ENCODE measurements at regions not wholly inside any gene's neighbourhood (a gene's known extent, or its start where the extent isn't known, plus 50 kb on each side); places are given as distances from the start of the nearest gene placed in this dataset.

GRCh38 chr20:41717483-41717882, 99.3 kb upstream of the CHD6 start:
- Histone ChIP-seq H3K4me2 (ENCODE audit: unreplicated experiment) (no peak overlapping the region), H3K9ac (no peak overlapping the region), H3K4me1 (ENCODE audit: insufficient read depth) (no peaks in the 10 kb centered on the region), H3K4me3 (no peak overlapping the region), H3K9me3 (ENCODE audit: low read depth) (no peaks in the 10 kb centered on the region), H4K20me1 (ENCODE audit: insufficient read depth) (no peaks in the 10 kb centered on the region), H3K9me2 (ENCODE audit: insufficient read depth) (no peaks in the 10 kb centered on the region), H3K27ac (no peak overlapping the region), H3K79me2 (ENCODE audit: insufficient read depth) (no peaks in the 10 kb centered on the region), H3K27me3 (replicated peaks; ENCODE audit: insufficient read depth) (no peaks in the 10 kb centered on the region), H3F3A (ENCODE audit: insufficient read depth) (no peaks in the 10 kb centered on the region; the same call in 1 of the 2 replicates), H3K36me3 (ENCODE audit: low read depth) (no peaks in the 10 kb centered on the region), H2AFZ (no peak overlapping the region)
- DNase-seq: peak; percentile 59
- no peak for TF ChIP-seq EZH2 (IDR thresholded peaks at IDR 0.05; ENCODE audit: insufficient read depth, poor library complexity, severe bottlenecking)
- TF ChIP-seq EZH2phosphoT487 (IDR thresholded peaks at IDR 0.05; ENCODE audit: insufficient read depth, low read depth): no peak
- 3 to 5% methylated on average over 3 of the region's 3 CpGs for WGBS, 2 experiments (ENCODE audit: low coverage in 1 of 2, low lambda C conversion rate in 2 of 2, missing lambda C conversion rate in 2 of 2)
- in situ Hi-C loops (cut with MboI): no loop called here

GRCh38 chr20:41716911-41717310, 98.7 kb upstream of the CHD6 start:
- no peaks in the 10 kb centered on the region for H3K36me3 ChIP-seq (ENCODE audit: low read depth)
- H3K27me3 ChIP-seq (replicated peaks; ENCODE audit: insufficient read depth): no peaks in the 10 kb centered on the region
- H3K9ac ChIP-seq: no peak overlapping the region
- no peaks in the 10 kb centered on the region for H3K79me2 ChIP-seq (ENCODE audit: insufficient read depth)
- H3K9me3 ChIP-seq (ENCODE audit: low read depth): no peaks in the 10 kb centered on the region
- no peak overlapping the region for H3K4me2 ChIP-seq (ENCODE audit: unreplicated experiment)
- in situ Hi-C loops (cut with MboI): no loop called here
- no peak overlapping the region for H2AFZ ChIP-seq
- H3K9me2 ChIP-seq (ENCODE audit: insufficient read depth): no peaks in the 10 kb centered on the region
- no peaks in the 10 kb centered on the region; the same call in 1 of the 2 replicates for H3F3A ChIP-seq (ENCODE audit: insufficient read depth)
- no peaks in the 10 kb centered on the region for H3K4me1 ChIP-seq (ENCODE audit: insufficient read depth)
- no peak overlapping the region for H3K27ac ChIP-seq
- TF ChIP-seq EZH2 (IDR thresholded peaks at IDR 0.05; ENCODE audit: insufficient read depth, poor library complexity, severe bottlenecking): no peak
- TF ChIP-seq EZH2phosphoT487 (IDR thresholded peaks at IDR 0.05; ENCODE audit: insufficient read depth, low read depth): no peak
- H3K4me3 ChIP-seq: no peak overlapping the region
- no peak for DNase-seq
- H4K20me1 ChIP-seq (ENCODE audit: insufficient read depth): no peaks in the 10 kb centered on the region

GRCh38 chr20:41716436-41716835, 98.3 kb upstream of the CHD6 start:
- H3K27ac ChIP-seq: no peak overlapping the region
- H3K9me2 ChIP-seq (ENCODE audit: insufficient read depth): no peaks in the 10 kb centered on the region
- H2AFZ ChIP-seq: no peak overlapping the region
- no peaks in the 10 kb centered on the region for H3K79me2 ChIP-seq (ENCODE audit: insufficient read depth)
- no peaks in the 10 kb centered on the region; the same call in 1 of the 2 replicates for H3F3A ChIP-seq (ENCODE audit: insufficient read depth)
- no peaks in the 10 kb centered on the region for H3K36me3 ChIP-seq (ENCODE audit: low read depth)
- peak; percentile 47 for DNase-seq
- H3K27me3 ChIP-seq (replicated peaks; ENCODE audit: insufficient read depth): no peaks in the 10 kb centered on the region
- H3K4me1 ChIP-seq (ENCODE audit: insufficient read depth): no peaks in the 10 kb centered on the region
- no peaks in the 10 kb centered on the region for H3K9me3 ChIP-seq (ENCODE audit: low read depth)
- H3K9ac ChIP-seq: no peak overlapping the region
- no peak overlapping the region for H3K4me3 ChIP-seq
- TF ChIP-seq EZH2 (IDR thresholded peaks at IDR 0.05; ENCODE audit: insufficient read depth, poor library complexity, severe bottlenecking) (no peak), EZH2phosphoT487 (IDR thresholded peaks at IDR 0.05; ENCODE audit: insufficient read depth, low read depth) (no peak)
- H3K4me2 ChIP-seq (ENCODE audit: unreplicated experiment): no peak overlapping the region
- in situ Hi-C loops (cut with MboI): no loop called here
- WGBS, 2 experiments (ENCODE audit: low coverage in 1 of 2, low lambda C conversion rate in 2 of 2, missing lambda C conversion rate in 2 of 2): 10 to 22% methylated on average over 3 of the region's 3 CpGs
- H4K20me1 ChIP-seq (ENCODE audit: insufficient read depth): no peaks in the 10 kb centered on the region

- no peak overlapping the region for H3K4me3 ChIP-seq
- no peak overlapping the region for H3K4me2 ChIP-seq (ENCODE audit: unreplicated experiment)
- no peaks in the 10 kb centered on the region for H3K27me3 ChIP-seq (replicated peaks; ENCODE audit: insufficient read depth)
- H3K9me3 ChIP-seq (ENCODE audit: low read depth): no peaks in the 10 kb centered on the region
- H3F3A ChIP-seq (ENCODE audit: insufficient read depth): no peaks in the 10 kb centered on the region; the same call in 1 of the 2 replicates
- H3K9me2 ChIP-seq (ENCODE audit: insufficient read depth): no peaks in the 10 kb centered on the region
- no peaks in the 10 kb centered on the region for H3K79me2 ChIP-seq (ENCODE audit: insufficient read depth)
- no peak overlapping the region for H3K9ac ChIP-seq
- H3K4me1 ChIP-seq (ENCODE audit: insufficient read depth): no peaks in the 10 kb centered on the region
- no peak overlapping the region for H2AFZ ChIP-seq
- WGBS, 2 experiments (ENCODE audit: low coverage in 1 of 2, low lambda C conversion rate in 2 of 2, missing lambda C conversion rate in 2 of 2): 0 to 10% methylated on average over 1 of the region's 1 CpG
- TF ChIP-seq EZH2 (IDR thresholded peaks at IDR 0.05; ENCODE audit: insufficient read depth, poor library complexity, severe bottlenecking) (no peak), EZH2phosphoT487 (IDR thresholded peaks at IDR 0.05; ENCODE audit: insufficient read depth, low read depth) (no peak)
- no peaks in the 10 kb centered on the region for H4K20me1 ChIP-seq (ENCODE audit: insufficient read depth)
- DNase-seq: no peak
- H3K36me3 ChIP-seq (ENCODE audit: low read depth): no peaks in the 10 kb centered on the region
- no peak overlapping the region for H3K27ac ChIP-seq
- in situ Hi-C loops (cut with MboI): no loop called here
These were observed 97.3 kb upstream of the CHD6 start for GRCh38 chr20:41715526-41715925.

GRCh38 chr20:41714030-41714429, 95.9 kb upstream of the CHD6 start:
- Histone ChIP-seq H3K27me3 (replicated peaks; ENCODE audit: insufficient read depth) (no peaks in the 10 kb centered on the region), H3K9me2 (ENCODE audit: insufficient read depth) (no peaks in the 10 kb centered on the region), H3K79me2 (ENCODE audit: insufficient read depth) (no peaks in the 10 kb centered on the region), H3K27ac (no peak overlapping the region), H4K20me1 (ENCODE audit: insufficient read depth) (no peaks in the 10 kb centered on the region), H3K4me3 (no peak overlapping the region), H3F3A (ENCODE audit: insufficient read depth) (no peaks in the 10 kb centered on the region; the same call in 1 of the 2 replicates), H3K9ac (no peak overlapping the region), H3K36me3 (ENCODE audit: low read depth) (no peaks in the 10 kb centered on the region), H3K4me2 (ENCODE audit: unreplicated experiment) (no peak overlapping the region), H3K4me1 (ENCODE audit: insufficient read depth) (no peaks in the 10 kb centered on the region), H2AFZ (no peak overlapping the region), H3K9me3 (ENCODE audit: low read depth) (no peaks in the 10 kb centered on the region)
- in situ Hi-C loops (cut with MboI): no loop called here
- TF ChIP-seq EZH2phosphoT487 (IDR thresholded peaks at IDR 0.05; ENCODE audit: insufficient read depth, low read depth): no peak
- TF ChIP-seq EZH2 (IDR thresholded peaks at IDR 0.05; ENCODE audit: insufficient read depth, poor library complexity, severe bottlenecking): no peak
- DNase-seq: no peak
- 0 to 8% methylated on average over 1 of the region's 1 CpG for WGBS, 2 experiments (ENCODE audit: low coverage in 1 of 2, low lambda C conversion rate in 2 of 2, missing lambda C conversion rate in 2 of 2)
